CD4-positive, alpha-beta memory T cell (primary cell): ENCODE measurements at regions not wholly inside any gene's neighbourhood (a gene's known extent, or its start where the extent isn't known, plus 50 kb on each side); places are given as distances from the start of the nearest gene placed in this dataset.
"Not testable (repeated sequence)": the region's sequence is repeated elsewhere in the genome, so short reads cannot be mapped to it uniquely, and the experiment has no call there.

Experiments used
- CTCF ChIA-PET: fragments of 350-600 bp; sonication (Branson Sonifier 250); formaldehyde crosslinking; loops from one replicate; lab custom pipeline; 2021; ENCODE audit warnings: inconsistent platforms; ENCODE audit not compliant: partially characterized antibody; lab: Charles Lee
- POLR2A ChIA-PET: fragments of 350-600 bp; sonication (Branson Sonifier 250); formaldehyde crosslinking; loops from one replicate; lab custom pipeline; 2021; ENCODE audit not compliant: partially characterized antibody; lab: Charles Lee
- DNase-seq, 5 donors: peaks; one replicate each; pipeline versions ENCODE4 v3.0.0 to v3.0.0-alpha.2; 2020 to 2022; ENCODE audit warnings: mixed read lengths in 1 of 5
- H3K27ac ChIP-seq: one replicate; pipeline ENCODE4 v1.7.0; 2013; ENCODE audit warnings: low read depth, low read length
- H3K27me3 ChIP-seq: 2 replicates; pipeline ENCODE4 v1.7.0; 2013; ENCODE audit warnings: mild to moderate bottlenecking, low read length, moderate library complexity; ENCODE audit not compliant: insufficient read depth
- H3K36me3 ChIP-seq: 2 replicates; pipeline ENCODE4 v1.7.0; 2013; ENCODE audit warnings: mild to moderate bottlenecking, low read length, moderate library complexity; ENCODE audit not compliant: insufficient read depth
- H3K4me1 ChIP-seq: 2 replicates; pipeline ENCODE4 v1.7.0; 2013; ENCODE audit warnings: mild to moderate bottlenecking, low read length, moderate library complexity; ENCODE audit not compliant: insufficient read depth
- H3K4me3 ChIP-seq, 2 donors: one replicate each; pipeline ENCODE4 v1.7.0; 2013; ENCODE audit warnings: low read length in 2 of 2, mild to moderate bottlenecking in 1 of 2
- H3K9me3 ChIP-seq, 2 donors: one replicate each; pipeline ENCODE4 v1.7.0; 2013; ENCODE audit warnings: low read length in 2 of 2, control low read depth in 1 of 2; ENCODE audit not compliant: control insufficient read depth in 1 of 2
- H3K27ac Mint-ChIP-seq, 7 donors: one replicate each; pipeline ENCODE4 v1.8.0; 2020 to 2021; ENCODE audit warnings: mixed read lengths in 7 of 7, mild to moderate bottlenecking in 6 of 7, inconsistent platforms in 3 of 7, moderate library complexity in 3 of 7
- H3K27me3 Mint-ChIP-seq, 2 donors: one replicate each; pipeline ENCODE4 v1.8.0; 2020 to 2021; ENCODE audit warnings: mixed read lengths in 2 of 2
- H3K36me3 Mint-ChIP-seq, 2 donors: one replicate each; pipeline ENCODE4 v1.8.0; 2020 to 2021; ENCODE audit warnings: mixed read lengths in 2 of 2, inconsistent platforms in 1 of 2, mild to moderate bottlenecking in 1 of 2
- H3K4me1 Mint-ChIP-seq, 4 donors: one replicate each; pipeline ENCODE4 v1.8.0; 2020 to 2021; ENCODE audit warnings: mixed read lengths in 4 of 4, mild to moderate bottlenecking in 1 of 4
- H3K4me3 Mint-ChIP-seq, 8 donors: one replicate each; pipeline ENCODE4 v1.8.0; 2020 to 2021; ENCODE audit warnings: mixed read lengths in 8 of 8, mild to moderate bottlenecking in 7 of 8, moderate library complexity in 6 of 8, inconsistent platforms in 3 of 8
- H3K9me3 Mint-ChIP-seq, 8 donors: one replicate each; pipeline ENCODE4 v1.8.0; 2020 to 2021; ENCODE audit warnings: mixed read lengths in 8 of 8, mild to moderate bottlenecking in 5 of 8, inconsistent platforms in 3 of 8, moderate library complexity in 1 of 8
- intact Hi-C: fragments of 100-400 bp; cut with micrococcal nuclease; formaldehyde crosslinking; loops from one replicate; pipeline ENCODE4 v1.15.1; 2023

DNA sequence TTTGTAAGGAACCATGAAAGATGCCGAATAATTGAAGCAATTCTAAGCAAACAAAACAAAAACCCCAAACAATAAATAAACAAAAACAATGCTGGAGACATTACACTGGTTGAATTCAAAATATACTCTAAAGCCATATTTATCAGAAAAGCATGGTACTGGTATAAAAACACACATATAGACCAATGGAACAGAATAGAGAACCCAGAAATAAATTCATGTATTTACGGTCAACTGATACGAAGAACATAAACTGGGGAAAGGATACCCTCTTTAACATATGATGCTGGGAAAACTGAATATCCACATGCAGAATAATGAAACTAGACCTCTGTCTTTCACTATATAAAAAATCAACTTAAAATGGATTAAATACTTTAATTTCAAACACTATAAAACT, 214.3 kb upstream of the PDZRN3 start:
- no peak overlapping the region for H3K27ac Mint-ChIP-seq
- Histone ChIP-seq H3K9me3 (no peaks in the 10 kb centered on the region), H3K27me3 (no peaks in the 10 kb centered on the region), H3K36me3 (no peaks in the 10 kb centered on the region), H3K4me1 (no peaks in the 10 kb centered on the region), H3K27ac (no peak overlapping the region), H3K4me3 (no peak overlapping the region)
- H3K4me1 Mint-ChIP-seq, result no peaks in the 10 kb centered on the region
- POLR2A ChIA-PET, result no interaction called here
- no peaks in the 10 kb centered on the region for H3K27me3 Mint-ChIP-seq
- peaks cover 7 to 36% (median 18%) of the 10 kb centered on the region in 8 donors for H3K9me3 Mint-ChIP-seq
- no peak overlapping the region for H3K4me3 Mint-ChIP-seq
- H3K36me3 Mint-ChIP-seq, result no peaks in the 10 kb centered on the region
- intact Hi-C loops, result no loop called here
- CTCF ChIA-PET, result no interaction called here
- no peak for DNase-seq

GRCh38 chr3:73835945-73836344, 211.2 kb upstream of the PDZRN3 start:
- ChIA-PET POLR2A (no interaction called here), CTCF (no interaction called here)
- no peaks in the 10 kb centered on the region for H3K27me3 ChIP-seq
- no peaks in the 10 kb centered on the region for H3K9me3 ChIP-seq
- Mint-ChIP-seq H3K27ac (no peak overlapping the region), H3K4me1 (no peaks in the 10 kb centered on the region), H3K4me3 (no peak overlapping the region), H3K27me3 (no peaks in the 10 kb centered on the region), H3K36me3 (no peaks in the 10 kb centered on the region), H3K9me3 (peaks cover 0 to 25% (median 18%) of the 10 kb centered on the region in 8 donors)
- intact Hi-C loops, result no loop called here
- H3K4me1 ChIP-seq, result no peaks in the 10 kb centered on the region
- no peak for DNase-seq
- no peak overlapping the region for H3K27ac ChIP-seq
- H3K4me3 ChIP-seq, result no peak overlapping the region
- H3K36me3 ChIP-seq, result no peaks in the 10 kb centered on the region

- Mint-ChIP-seq H3K36me3 (no peaks in the 10 kb centered on the region), H3K27ac (no peak overlapping the region), H3K4me3 (no peak overlapping the region), H3K27me3 (no peaks in the 10 kb centered on the region), H3K4me1 (no peaks in the 10 kb centered on the region), H3K9me3 (peaks cover 0 to 26% (median 18%) of the 10 kb centered on the region in 8 donors)
- POLR2A ChIA-PET, result no interaction called here
- H3K36me3 ChIP-seq, result no peaks in the 10 kb centered on the region
- intact Hi-C loops, result no loop called here
- no peak overlapping the region for H3K4me3 ChIP-seq
- H3K27me3 ChIP-seq, result no peaks in the 10 kb centered on the region
- H3K9me3 ChIP-seq, result no peaks in the 10 kb centered on the region
- CTCF ChIA-PET, result no interaction called here
- DNase-seq, result no peak
- no peak overlapping the region for H3K27ac ChIP-seq
- H3K4me1 ChIP-seq, result no peaks in the 10 kb centered on the region
Observed at GRCh38 chr3:73832426-73832825, 207.7 kb upstream of the PDZRN3 start.

GRCh38 chr3:73828348-73828747, 203.6 kb upstream of the PDZRN3 start:
- Histone ChIP-seq H3K9me3 (no peaks in the 10 kb centered on the region), H3K36me3 (no peaks in the 10 kb centered on the region), H3K4me3 (no peak overlapping the region), H3K4me1 (no peaks in the 10 kb centered on the region), H3K27ac (no peak overlapping the region), H3K27me3 (no peaks in the 10 kb centered on the region)
- H3K4me1 Mint-ChIP-seq, result no peaks in the 10 kb centered on the region
- CTCF ChIA-PET, result no interaction called here
- no peak overlapping the region for H3K4me3 Mint-ChIP-seq
- no peaks in the 10 kb centered on the region for H3K36me3 Mint-ChIP-seq
- peaks cover 2 to 10% (median 4%) of the 10 kb centered on the region in 8 donors for H3K9me3 Mint-ChIP-seq
- H3K27ac Mint-ChIP-seq, result no peak overlapping the region
- POLR2A ChIA-PET, result no interaction called here
- intact Hi-C loops, result no loop called here
- no peaks in the 10 kb centered on the region for H3K27me3 Mint-ChIP-seq
- DNase-seq, result no peak

DNA sequence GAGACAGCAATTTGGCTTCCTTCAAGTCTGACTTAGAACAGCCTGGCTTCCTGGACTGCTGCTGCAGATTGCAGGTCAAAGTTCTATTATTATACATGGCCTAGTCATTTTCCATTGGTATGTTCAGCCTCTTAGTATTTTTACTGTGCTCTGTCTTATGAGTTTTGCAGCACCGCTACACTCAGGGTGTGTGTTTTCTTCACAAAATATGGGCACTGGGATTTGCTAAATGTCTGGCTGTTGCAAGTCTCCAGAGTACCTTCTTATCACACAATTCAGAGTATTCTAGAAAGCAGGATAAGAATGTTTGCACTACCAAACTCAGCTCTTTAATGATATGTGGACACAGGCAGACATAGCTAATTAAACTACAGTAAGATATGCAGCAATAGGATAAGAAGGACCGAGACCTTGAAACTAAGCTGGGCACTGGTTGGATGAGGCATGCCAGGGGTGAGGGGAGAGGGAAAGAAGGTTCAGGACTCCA, 203.0 kb upstream of the PDZRN3 start:
- Mint-ChIP-seq H3K27me3 (no peaks in the 10 kb centered on the region), H3K36me3 (no peaks in the 10 kb centered on the region), H3K27ac (no peak overlapping the region), H3K4me1 (no peaks in the 10 kb centered on the region), H3K9me3 (peaks cover under 1 to 10% (median 4%) of the 10 kb centered on the region in 8 donors), H3K4me3 (no peak overlapping the region)
- Histone ChIP-seq H3K36me3 (no peaks in the 10 kb centered on the region), H3K27ac (no peak overlapping the region), H3K9me3 (no peaks in the 10 kb centered on the region), H3K4me1 (no peaks in the 10 kb centered on the region), H3K27me3 (no peaks in the 10 kb centered on the region), H3K4me3 (no peak overlapping the region)
- ChIA-PET POLR2A (no interaction called here), CTCF (no interaction called here)
- intact Hi-C loops, result no loop called here
- no peak for DNase-seq

DNA sequence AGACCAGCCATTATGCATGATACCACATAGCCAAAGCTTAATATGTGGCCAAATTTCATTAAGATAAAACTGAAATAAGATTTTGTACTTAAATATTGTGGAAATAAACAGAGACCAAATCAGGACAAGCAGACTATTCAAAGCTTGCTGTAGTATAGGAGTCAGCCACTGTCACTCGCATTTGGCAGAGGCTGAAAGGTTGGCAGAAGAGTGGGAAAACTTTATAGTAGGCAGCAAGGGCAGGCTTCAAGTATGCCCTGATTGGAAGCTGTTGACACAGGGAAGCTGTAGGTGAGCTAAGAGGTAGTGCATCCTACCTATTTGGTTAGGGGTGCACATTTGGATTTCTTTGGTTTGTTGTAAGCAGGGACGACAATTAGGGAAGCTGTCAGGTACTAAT, 202.5 kb upstream of the PDZRN3 start:
- POLR2A ChIA-PET, result no interaction called here
- H3K4me1 ChIP-seq, result no peaks in the 10 kb centered on the region
- H3K9me3 ChIP-seq, result no peaks in the 10 kb centered on the region
- Mint-ChIP-seq H3K9me3 (peaks cover 0 to 10% (median 6%) of the 10 kb centered on the region in 8 donors), H3K27ac (no peak overlapping the region), H3K36me3 (no peaks in the 10 kb centered on the region), H3K27me3 (no peaks in the 10 kb centered on the region), H3K4me3 (no peak overlapping the region), H3K4me1 (no peaks in the 10 kb centered on the region)
- H3K27ac ChIP-seq, result no peak overlapping the region
- CTCF ChIA-PET, result no interaction called here
- DNase-seq, result no peak
- intact Hi-C loops, result no loop called here
- no peak overlapping the region for H3K4me3 ChIP-seq
- no peaks in the 10 kb centered on the region for H3K27me3 ChIP-seq
- no peaks in the 10 kb centered on the region for H3K36me3 ChIP-seq

- H3K36me3 Mint-ChIP-seq, H3K4me1 Mint-ChIP-seq, intact Hi-C loops, DNase-seq, POLR2A ChIA-PET, H3K27me3 ChIP-seq, H3K27ac Mint-ChIP-seq, H3K27ac ChIP-seq, H3K36me3 ChIP-seq, H3K4me3 Mint-ChIP-seq, CTCF ChIA-PET, H3K27me3 Mint-ChIP-seq, H3K9me3 ChIP-seq, H3K4me1 ChIP-seq, H3K4me3 ChIP-seq: not testable (repeated sequence)
- H3K9me3 Mint-ChIP-seq, result peaks cover 2 to 13% (median 7%) of the 10 kb centered on the region in 8 donors
Observed at GRCh38 chr3:73820896-73821295, 196.2 kb upstream of the PDZRN3 start.

DNA sequence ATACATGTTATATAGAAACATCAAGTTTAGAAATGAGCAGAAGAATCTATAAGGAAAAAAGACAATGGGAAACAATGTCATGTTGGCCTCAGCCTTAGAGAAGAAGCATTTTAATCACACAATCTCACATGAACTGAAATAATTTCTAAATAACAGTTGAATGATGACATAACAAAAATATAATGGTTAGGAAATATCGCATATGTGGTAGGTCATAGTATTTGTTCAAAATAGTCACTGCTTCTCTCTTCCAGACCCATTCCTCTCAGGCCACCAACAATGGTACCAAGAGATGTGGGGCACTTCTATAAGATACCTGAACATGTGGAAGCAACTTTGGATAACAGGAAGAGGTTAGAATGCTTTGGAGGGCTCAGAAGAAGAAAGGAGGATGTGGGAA, 195.7 kb upstream of the PDZRN3 start:
- Mint-ChIP-seq H3K27me3 (no peaks in the 10 kb centered on the region), H3K36me3 (no peaks in the 10 kb centered on the region), H3K9me3 (peaks cover 2 to 11% (median 7%) of the 10 kb centered on the region in 8 donors), H3K4me3 (no peak overlapping the region), H3K4me1 (no peaks in the 10 kb centered on the region), H3K27ac (no peak overlapping the region)
- intact Hi-C loops, result no loop called here
- H3K4me1 ChIP-seq, result no peaks in the 10 kb centered on the region
- H3K4me3 ChIP-seq, result no peak overlapping the region
- H3K27me3 ChIP-seq, result no peaks in the 10 kb centered on the region
- DNase-seq, result no peak
- no peaks in the 10 kb centered on the region for H3K9me3 ChIP-seq
- ChIA-PET CTCF (no interaction called here), POLR2A (no interaction called here)
- no peak overlapping the region for H3K27ac ChIP-seq
- H3K36me3 ChIP-seq, result no peaks in the 10 kb centered on the region
